ENCODE measurements at regions not wholly inside any gene's neighbourhood (a gene's known extent, or its start where the extent isn't known, plus 50 kb on each side); places are given as distances from the start of the nearest gene placed in this dataset.

GRCh38 chr6:145272246-145272645 lies 463.1 kb downstream of the EPM2A start:
- TF ChIP-seq, protein P1, sequence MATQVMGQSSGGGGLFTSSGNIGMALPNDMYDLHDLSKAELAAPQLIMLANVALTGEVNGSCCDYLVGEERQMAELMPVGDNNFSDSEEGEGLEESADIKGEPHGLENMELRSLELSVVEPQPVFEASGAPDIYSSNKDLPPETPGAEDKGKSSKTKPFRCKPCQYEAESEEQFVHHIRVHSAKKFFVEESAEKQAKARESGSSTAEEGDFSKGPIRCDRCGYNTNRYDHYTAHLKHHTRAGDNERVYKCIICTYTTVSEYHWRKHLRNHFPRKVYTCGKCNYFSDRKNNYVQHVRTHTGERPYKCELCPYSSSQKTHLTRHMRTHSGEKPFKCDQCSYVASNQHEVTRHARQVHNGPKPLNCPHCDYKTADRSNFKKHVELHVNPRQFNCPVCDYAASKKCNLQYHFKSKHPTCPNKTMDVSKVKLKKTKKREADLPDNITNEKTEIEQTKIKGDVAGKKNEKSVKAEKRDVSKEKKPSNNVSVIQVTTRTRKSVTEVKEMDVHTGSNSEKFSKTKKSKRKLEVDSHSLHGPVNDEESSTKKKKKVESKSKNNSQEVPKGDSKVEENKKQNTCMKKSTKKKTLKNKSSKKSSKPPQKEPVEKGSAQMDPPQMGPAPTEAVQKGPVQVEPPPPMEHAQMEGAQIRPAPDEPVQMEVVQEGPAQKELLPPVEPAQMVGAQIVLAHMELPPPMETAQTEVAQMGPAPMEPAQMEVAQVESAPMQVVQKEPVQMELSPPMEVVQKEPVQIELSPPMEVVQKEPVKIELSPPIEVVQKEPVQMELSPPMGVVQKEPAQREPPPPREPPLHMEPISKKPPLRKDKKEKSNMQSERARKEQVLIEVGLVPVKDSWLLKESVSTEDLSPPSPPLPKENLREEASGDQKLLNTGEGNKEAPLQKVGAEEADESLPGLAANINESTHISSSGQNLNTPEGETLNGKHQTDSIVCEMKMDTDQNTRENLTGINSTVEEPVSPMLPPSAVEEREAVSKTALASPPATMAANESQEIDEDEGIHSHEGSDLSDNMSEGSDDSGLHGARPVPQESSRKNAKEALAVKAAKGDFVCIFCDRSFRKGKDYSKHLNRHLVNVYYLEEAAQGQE (IDR thresholded peaks at IDR 0.05), result no peak
- TF ChIP-seq, protein P2, sequence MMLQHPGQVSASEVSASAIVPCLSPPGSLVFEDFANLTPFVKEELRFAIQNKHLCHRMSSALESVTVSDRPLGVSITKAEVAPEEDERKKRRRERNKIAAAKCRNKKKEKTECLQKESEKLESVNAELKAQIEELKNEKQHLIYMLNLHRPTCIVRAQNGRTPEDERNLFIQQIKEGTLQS (IDR thresholded peaks at IDR 0.05), result no peak
- TF ChIP-seq, protein P3, sequence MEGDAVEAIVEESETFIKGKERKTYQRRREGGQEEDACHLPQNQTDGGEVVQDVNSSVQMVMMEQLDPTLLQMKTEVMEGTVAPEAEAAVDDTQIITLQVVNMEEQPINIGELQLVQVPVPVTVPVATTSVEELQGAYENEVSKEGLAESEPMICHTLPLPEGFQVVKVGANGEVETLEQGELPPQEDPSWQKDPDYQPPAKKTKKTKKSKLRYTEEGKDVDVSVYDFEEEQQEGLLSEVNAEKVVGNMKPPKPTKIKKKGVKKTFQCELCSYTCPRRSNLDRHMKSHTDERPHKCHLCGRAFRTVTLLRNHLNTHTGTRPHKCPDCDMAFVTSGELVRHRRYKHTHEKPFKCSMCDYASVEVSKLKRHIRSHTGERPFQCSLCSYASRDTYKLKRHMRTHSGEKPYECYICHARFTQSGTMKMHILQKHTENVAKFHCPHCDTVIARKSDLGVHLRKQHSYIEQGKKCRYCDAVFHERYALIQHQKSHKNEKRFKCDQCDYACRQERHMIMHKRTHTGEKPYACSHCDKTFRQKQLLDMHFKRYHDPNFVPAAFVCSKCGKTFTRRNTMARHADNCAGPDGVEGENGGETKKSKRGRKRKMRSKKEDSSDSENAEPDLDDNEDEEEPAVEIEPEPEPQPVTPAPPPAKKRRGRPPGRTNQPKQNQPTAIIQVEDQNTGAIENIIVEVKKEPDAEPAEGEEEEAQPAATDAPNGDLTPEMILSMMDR (IDR thresholded peaks at IDR 0.05; ENCODE audit: low read depth, low read length, missing input control), result no peak
- TF ChIP-seq EGR1 (IDR thresholded peaks at IDR 0.05; ENCODE audit: low read depth in 2 of 2), result no peak
- TF ChIP-seq RAD21 (IDR thresholded peaks at IDR 0.05), result no peak
- no peak for TF ChIP-seq ZBTB33 (IDR thresholded peaks at IDR 0.05)

All from liver (tissue), 3 donors.